HCT116 (cell line): ENCODE measurements at regions not wholly inside any gene's neighbourhood (a gene's known extent, or its start where the extent isn't known, plus 50 kb on each side); places are given as distances from the start of the nearest gene placed in this dataset.

Experiments used
- ATAC-seq: fragments of 200-7000 bp; cut with Tn5 transposase; 2 replicates; pipeline ENCODE4 v1.9.1; 2020; ENCODE audit warnings: mild to moderate bottlenecking, moderate library complexity
- BruUV-seq: library from RNA; stranded (reverse); fragments of 400-500 nt; replicated peaks from 2 replicates; lab custom pipeline; 2021; lab: Mats Ljungman, UMichigan
- CTCF ChIA-PET: fragments of 300-600 bp; sonication (Branson Sonifier 250); formaldehyde crosslinking; loops from one replicate; lab custom pipeline; 2021; ENCODE audit warnings: antibody characterized with exemption; lab: Charles Lee
- POLR2A ChIA-PET: fragments of 300-600, 350-600 bp; sonication (Branson Sonifier 250); formaldehyde crosslinking; loops from one replicate; lab custom pipeline; 2021; ENCODE audit warnings: antibody characterized with exemption; lab: Charles Lee
- RAD21 ChIA-PET, 2 experiments: fragments of 300-600 bp; sonication (Branson Sonifier 250); formaldehyde crosslinking; loops; one replicate each; lab custom pipeline; 2023; ENCODE audit warnings: low total read pairs in 2 of 2; ENCODE audit not compliant: uncharacterized antibody in 2 of 2, unreplicated experiment in 2 of 2, low non-redundant PET in 1 of 2; lab: Charles Lee
- DNase-seq: peaks from one replicate; pipeline ENCODE4 v3.0.0-alpha.2; 2010; ENCODE audit warnings: low read depth, low spot score
- H2AFZ ChIP-seq: fragments of 200-600 bp; shearing (Covaris generic), sonication (generic); 2 replicates; pipeline ENCODE4 v1.6.1; 2017; ENCODE audit warnings: low read depth, mixed run types, mixed read lengths, antibody characterized with exemption, low read length; ENCODE audit not compliant: poor library complexity, severe bottlenecking
- H3K27ac ChIP-seq: 2 replicates; pipeline ENCODE4 v1.5.1; 2012; ENCODE audit warnings: low read depth, low read length
- H3K27me3 ChIP-seq: fragments of 200-600 bp; sonication (generic); 2 replicates; pipeline ENCODE4 v1.6.1; 2016; ENCODE audit warnings: mixed run types, low read length, mixed read lengths; ENCODE audit not compliant: insufficient read depth
- H3K36me3 ChIP-seq, 2 experiments: fragments of 200-500 bp in 1 of 2; fragments of 200-600 bp in 1 of 2; sonication (Bioruptor generic) in 1 of 2; sonication (generic) in 1 of 2; 2 replicates each; pipeline versions ENCODE4 v1.5.1 to v1.6.1; 2014 to 2016; ENCODE audit warnings: low read length in 2 of 2, inconsistent platforms in 1 of 2, mixed read lengths in 1 of 2, mixed run types in 1 of 2; ENCODE audit not compliant: insufficient read depth in 2 of 2, control insufficient read depth in 1 of 2
- H3K4me1 ChIP-seq, 2 experiments: fragments of 200-600 bp in 1 of 2; sonication (generic) in 1 of 2; 2 replicates each; pipeline versions ENCODE4 v1.5.1 to v1.6.1; 2012 to 2017; ENCODE audit warnings: low read length in 2 of 2, inconsistent platforms in 1 of 2, mild to moderate bottlenecking in 1 of 2, mixed read lengths in 1 of 2, mixed run types in 1 of 2, moderate library complexity in 1 of 2; ENCODE audit not compliant: insufficient read depth in 2 of 2, control insufficient read depth in 1 of 2
- H3K4me2 ChIP-seq: fragments of 200-600 bp; sonication (generic); 2 replicates; pipeline ENCODE4 v1.6.1; 2017; ENCODE audit warnings: mixed run types, low read length, mixed read lengths
- H3K4me3 ChIP-seq, 2 experiments: fragments of 200-600 bp in 1 of 2; sonication (generic) in 1 of 2; replicated peaks in 1 of 2; 2 replicates each; pipeline ENCODE4 v1.5.1; 2011 to 2016; ENCODE audit warnings: low read length in 2 of 2, control low read depth in 1 of 2, low read depth in 1 of 2, mild to moderate bottlenecking in 1 of 2, mixed read lengths in 1 of 2, mixed run types in 1 of 2
- H3K79me2 ChIP-seq: fragments of 200-600 bp; sonication (generic); 2 replicates; pipeline ENCODE4 v1.6.1; 2017; ENCODE audit warnings: mild to moderate bottlenecking, mixed run types, low read length, moderate library complexity, mixed read lengths; ENCODE audit not compliant: insufficient read depth
- H3K9ac ChIP-seq: fragments of 200-600 bp; sonication (generic); 2 replicates; pipeline ENCODE4 v1.6.1; 2016; ENCODE audit warnings: low read length, mixed read lengths
- H3K9me2 ChIP-seq: fragments of 200-600 bp; sonication (generic), shearing (Covaris generic); 2 replicates; pipeline ENCODE4 v1.6.1; 2017; ENCODE audit warnings: mixed run types, mild to moderate bottlenecking, moderate library complexity; ENCODE audit not compliant: insufficient read depth
- H3K9me3 ChIP-seq, 2 experiments: fragments of 200-500 bp in 1 of 2; fragments of 200-600 bp in 1 of 2; sonication (Bioruptor generic) in 1 of 2; sonication (generic) in 1 of 2; 2 replicates each; pipeline ENCODE4 v1.6.1; 2014 to 2017; ENCODE audit warnings: low read length in 2 of 2, mixed read lengths in 2 of 2, inconsistent platforms in 1 of 2, low read depth in 1 of 2, mild to moderate bottlenecking in 1 of 2, mixed run types in 1 of 2, moderate library complexity in 1 of 2; ENCODE audit not compliant: control insufficient read depth in 1 of 2, insufficient read depth in 1 of 2
- H4K20me1 ChIP-seq: fragments of 200-600 bp; sonication (generic), shearing (Covaris generic); 2 replicates; pipeline ENCODE4 v1.6.1; 2017; ENCODE audit warnings: mixed run types, mild to moderate bottlenecking, moderate library complexity; ENCODE audit not compliant: insufficient read depth
- EGR1 ChIP-seq: IDR thresholded peaks from 2 replicates; pipeline ENCODE4 v1.6.1; 2012; ENCODE audit warnings: low read depth
- ELF1 ChIP-seq: IDR thresholded peaks from 2 replicates; pipeline ENCODE4 v1.6.1; 2012; ENCODE audit warnings: low read depth, borderline replicate concordance
- EZH2 ChIP-seq: fragments of 200-600 bp; sonication (generic); IDR thresholded peaks from 2 replicates; pipeline ENCODE4 v1.6.1; 2017; ENCODE audit warnings: antibody characterized with exemption, mixed run types
- JUND ChIP-seq: IDR thresholded peaks from 2 replicates; pipeline ENCODE4 v1.6.1; 2012
- POLR2A ChIP-seq: IDR thresholded peaks from 2 replicates; pipeline ENCODE4 v1.7.0; 2011; ENCODE audit warnings: borderline replicate concordance; ENCODE audit not compliant: insufficient read depth, insufficient read length; ENCODE audit errors: extremely low read depth
- POLR2AphosphoS5 ChIP-seq: IDR thresholded peaks from 2 replicates; pipeline ENCODE4 v1.6.1; 2011; ENCODE audit warnings: mild to moderate bottlenecking, low read depth, low read length, moderate library complexity
- RAD21 ChIP-seq: IDR thresholded peaks from 2 replicates; pipeline ENCODE4 v1.6.1; 2012; ENCODE audit warnings: low read depth, mild to moderate bottlenecking
- TCF7L2 ChIP-seq: IDR thresholded peaks from 2 replicates; pipeline ENCODE4 v1.7.0; 2011; ENCODE audit warnings: borderline replicate concordance, inconsistent platforms; ENCODE audit not compliant: insufficient read depth, insufficient read length; ENCODE audit errors: extremely low read depth
- intact Hi-C: fragments of 100-400 bp; cut with micrococcal nuclease; formaldehyde crosslinking; loops from 2 replicates; pipeline ENCODE4 v1.10.0; 2022
- TF ChIP-seq, protein P1 (sequence below): IDR thresholded peaks from 2 replicates; pipeline ENCODE4 v1.6.1; 2011; ENCODE audit warnings: mild to moderate bottlenecking, low read length, moderate library complexity; ENCODE audit not compliant: insufficient replicate concordance; ENCODE audit errors: extremely low read depth
- TF ChIP-seq, protein P2 (sequence below), 3 experiments: fragments of 200-600 bp in 1 of 3; sonication (generic) in 1 of 3; IDR thresholded peaks in 2 of 3; conservative IDR thresholded peaks in 1 of 3; 2 replicates each; pipeline ENCODE4 v1.5.1; 2012 to 2017; ENCODE audit warnings: low read depth in 2 of 3, low read length in 2 of 3, antibody characterized with exemption in 1 of 3, borderline replicate concordance in 1 of 3, control low read depth in 1 of 3, mild to moderate bottlenecking in 1 of 3, mixed read lengths in 1 of 3, mixed run types in 1 of 3, moderate library complexity in 1 of 3; ENCODE audit not compliant: insufficient read depth in 1 of 3

DNA sequence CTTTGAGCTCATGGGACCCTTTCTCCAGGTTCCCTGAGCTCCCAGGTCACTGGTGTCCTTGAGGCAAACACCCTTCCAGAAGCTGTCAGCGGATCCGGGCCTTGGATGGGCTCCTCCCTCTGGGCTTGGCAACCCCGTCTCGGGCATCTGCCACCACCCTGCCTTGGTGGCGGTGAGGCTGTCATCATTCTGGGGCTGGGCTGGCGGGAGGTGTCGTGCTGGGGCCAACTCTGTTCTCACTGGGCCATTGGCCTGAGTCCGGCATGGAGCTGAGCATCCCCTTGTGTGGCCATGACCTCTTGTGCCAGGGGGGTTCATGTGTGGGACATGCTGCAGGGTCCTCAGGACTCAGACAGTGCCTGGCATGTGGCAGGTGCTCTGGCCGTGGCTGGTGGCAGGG lies 197.6 kb downstream of the LAT start:
- H3K4me1 ChIP-seq, result no peaks in the 10 kb centered on the region
- ChIA-PET POLR2A (no interaction called here), CTCF (no interaction called here), RAD21 (no interaction called here)
- H2AFZ ChIP-seq, result no peak overlapping the region
- H3K79me2 ChIP-seq, result no peaks in the 10 kb centered on the region
- TF ChIP-seq, protein P1, sequence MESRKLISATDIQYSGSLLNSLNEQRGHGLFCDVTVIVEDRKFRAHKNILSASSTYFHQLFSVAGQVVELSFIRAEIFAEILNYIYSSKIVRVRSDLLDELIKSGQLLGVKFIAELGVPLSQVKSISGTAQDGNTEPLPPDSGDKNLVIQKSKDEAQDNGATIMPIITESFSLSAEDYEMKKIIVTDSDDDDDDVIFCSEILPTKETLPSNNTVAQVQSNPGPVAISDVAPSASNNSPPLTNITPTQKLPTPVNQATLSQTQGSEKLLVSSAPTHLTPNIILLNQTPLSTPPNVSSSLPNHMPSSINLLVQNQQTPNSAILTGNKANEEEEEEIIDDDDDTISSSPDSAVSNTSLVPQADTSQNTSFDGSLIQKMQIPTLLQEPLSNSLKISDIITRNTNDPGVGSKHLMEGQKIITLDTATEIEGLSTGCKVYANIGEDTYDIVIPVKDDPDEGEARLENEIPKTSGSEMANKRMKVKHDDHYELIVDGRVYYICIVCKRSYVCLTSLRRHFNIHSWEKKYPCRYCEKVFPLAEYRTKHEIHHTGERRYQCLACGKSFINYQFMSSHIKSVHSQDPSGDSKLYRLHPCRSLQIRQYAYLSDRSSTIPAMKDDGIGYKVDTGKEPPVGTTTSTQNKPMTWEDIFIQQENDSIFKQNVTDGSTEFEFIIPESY, result no peak
- TF ChIP-seq ELF1 (no peak), EGR1 (no peak), TCF7L2 (no peak), RAD21 (no peak), POLR2AphosphoS5 (no peak), EZH2 (no peak), POLR2A (no peak), JUND (no peak)
- TF ChIP-seq, protein P2, sequence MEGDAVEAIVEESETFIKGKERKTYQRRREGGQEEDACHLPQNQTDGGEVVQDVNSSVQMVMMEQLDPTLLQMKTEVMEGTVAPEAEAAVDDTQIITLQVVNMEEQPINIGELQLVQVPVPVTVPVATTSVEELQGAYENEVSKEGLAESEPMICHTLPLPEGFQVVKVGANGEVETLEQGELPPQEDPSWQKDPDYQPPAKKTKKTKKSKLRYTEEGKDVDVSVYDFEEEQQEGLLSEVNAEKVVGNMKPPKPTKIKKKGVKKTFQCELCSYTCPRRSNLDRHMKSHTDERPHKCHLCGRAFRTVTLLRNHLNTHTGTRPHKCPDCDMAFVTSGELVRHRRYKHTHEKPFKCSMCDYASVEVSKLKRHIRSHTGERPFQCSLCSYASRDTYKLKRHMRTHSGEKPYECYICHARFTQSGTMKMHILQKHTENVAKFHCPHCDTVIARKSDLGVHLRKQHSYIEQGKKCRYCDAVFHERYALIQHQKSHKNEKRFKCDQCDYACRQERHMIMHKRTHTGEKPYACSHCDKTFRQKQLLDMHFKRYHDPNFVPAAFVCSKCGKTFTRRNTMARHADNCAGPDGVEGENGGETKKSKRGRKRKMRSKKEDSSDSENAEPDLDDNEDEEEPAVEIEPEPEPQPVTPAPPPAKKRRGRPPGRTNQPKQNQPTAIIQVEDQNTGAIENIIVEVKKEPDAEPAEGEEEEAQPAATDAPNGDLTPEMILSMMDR (IDR thresholded peaks at IDR 0.05 in 2 of 3, conservative IDR thresholded peaks at IDR 0.05 in 1 of 3; ENCODE audit: borderline replicate concordance in 1 of 3, insufficient read depth in 1 of 3, low read depth in 2 of 3, low read length in 2 of 3), result no peak
- DNase-seq (no peak), ATAC-seq (no peak)
- intact Hi-C loops, result no loop called here
- no peak overlapping the region for H3K4me2 ChIP-seq
- H3K4me3 ChIP-seq, result no peak overlapping the region
- H3K27me3 ChIP-seq, result no peaks in the 10 kb centered on the region
- H3K9me3 ChIP-seq, result no peaks in the 10 kb centered on the region
- H4K20me1 ChIP-seq, result no peaks in the 10 kb centered on the region
- no peaks in the 10 kb centered on the region for H3K36me3 ChIP-seq
- no peak overlapping the region for H3K27ac ChIP-seq
- H3K9ac ChIP-seq, result no peak overlapping the region
- no TSS peak for BruUV-seq
- H3K9me2 ChIP-seq, result no peaks in the 10 kb centered on the region
